ENCODE measurements at regions not wholly inside any gene's neighbourhood (a gene's known extent, or its start where the extent isn't known, plus 50 kb on each side); places are given as distances from the start of the nearest gene placed in this dataset.

DNA sequence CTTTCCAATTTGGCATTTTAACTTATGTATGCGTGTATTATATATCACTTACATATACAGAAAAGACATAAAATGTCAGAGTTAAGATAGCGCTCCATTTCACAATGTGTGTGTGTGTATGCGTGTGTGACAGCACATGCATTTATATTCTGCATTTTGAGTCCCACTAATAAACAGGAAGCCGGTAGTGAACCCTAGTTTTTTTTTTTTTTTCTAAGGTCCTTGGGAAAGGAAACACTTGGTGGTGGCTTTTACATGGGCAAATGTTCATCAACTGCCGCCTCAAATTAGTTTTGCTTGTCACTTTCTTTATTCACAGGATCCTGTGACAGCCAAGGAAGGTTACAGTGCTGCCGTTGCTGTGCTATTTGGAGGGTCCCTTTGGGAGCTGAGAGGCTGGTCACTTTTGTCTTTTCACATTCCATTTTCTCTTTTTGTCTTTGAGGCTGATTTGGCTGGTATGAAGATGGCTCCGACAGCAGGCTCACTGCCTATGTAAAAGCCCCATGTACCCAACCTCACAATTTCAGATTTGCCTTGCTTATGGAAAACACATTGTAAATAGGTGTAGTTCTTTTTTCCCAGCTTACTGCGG is 298.9 kb downstream of the CSNK1G3 start:
- Histone ChIP-seq H3K9me3 (no peaks in the 10 kb centered on the region), H3K4me3 (no peak overlapping the region), H3K36me3 (no peaks in the 10 kb centered on the region), H3K27ac (peak overlapping the region in 1 of 4 donors; percentile 42), H3K4me1 (peaks cover 50 to 59% of the 10 kb centered on the region in 2 donors), H3K27me3 (no peaks in the 10 kb centered on the region)
- in situ Hi-C loops (cut with MboI; ENCODE audit: low sequenced_read_pairs in 4 of 4) (no loop called here), intact Hi-C loops (cut with DNase I; ENCODE audit: low total_unique reads) (no loop called here)
- TF ChIP-seq, protein P1, sequence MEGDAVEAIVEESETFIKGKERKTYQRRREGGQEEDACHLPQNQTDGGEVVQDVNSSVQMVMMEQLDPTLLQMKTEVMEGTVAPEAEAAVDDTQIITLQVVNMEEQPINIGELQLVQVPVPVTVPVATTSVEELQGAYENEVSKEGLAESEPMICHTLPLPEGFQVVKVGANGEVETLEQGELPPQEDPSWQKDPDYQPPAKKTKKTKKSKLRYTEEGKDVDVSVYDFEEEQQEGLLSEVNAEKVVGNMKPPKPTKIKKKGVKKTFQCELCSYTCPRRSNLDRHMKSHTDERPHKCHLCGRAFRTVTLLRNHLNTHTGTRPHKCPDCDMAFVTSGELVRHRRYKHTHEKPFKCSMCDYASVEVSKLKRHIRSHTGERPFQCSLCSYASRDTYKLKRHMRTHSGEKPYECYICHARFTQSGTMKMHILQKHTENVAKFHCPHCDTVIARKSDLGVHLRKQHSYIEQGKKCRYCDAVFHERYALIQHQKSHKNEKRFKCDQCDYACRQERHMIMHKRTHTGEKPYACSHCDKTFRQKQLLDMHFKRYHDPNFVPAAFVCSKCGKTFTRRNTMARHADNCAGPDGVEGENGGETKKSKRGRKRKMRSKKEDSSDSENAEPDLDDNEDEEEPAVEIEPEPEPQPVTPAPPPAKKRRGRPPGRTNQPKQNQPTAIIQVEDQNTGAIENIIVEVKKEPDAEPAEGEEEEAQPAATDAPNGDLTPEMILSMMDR (IDR thresholded peaks at IDR 0.05 in 4 of 5, conservative IDR thresholded peaks at IDR 0.05 in 1 of 5) = no peak
- TF ChIP-seq POLR2A (IDR thresholded peaks at IDR 0.05) = no peak
- DNase-seq = no peak
- ATAC-seq = no peak

DNA sequence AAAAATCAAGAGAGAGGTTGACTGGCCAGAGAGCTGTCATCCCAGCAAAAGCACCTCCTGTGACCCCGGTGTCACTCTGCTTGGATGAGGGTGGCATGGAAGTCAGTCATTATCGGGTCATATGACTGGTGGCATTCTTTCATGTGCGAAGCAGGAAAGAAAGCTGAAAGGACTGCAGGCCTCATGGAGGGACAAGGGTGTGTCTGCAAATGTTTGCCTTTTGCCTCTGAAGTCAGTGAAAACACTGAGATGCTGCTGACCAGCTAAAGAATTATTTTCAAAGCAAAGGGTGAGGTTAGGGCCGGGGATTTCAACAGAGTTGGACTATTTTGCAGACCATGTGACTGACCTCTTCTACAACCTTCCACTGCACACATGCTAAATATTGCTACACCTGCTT is 298.3 kb downstream of the CSNK1G3 start:
- DNase-seq (no peak), ATAC-seq (peak in 1 of 2 donors; percentile 52)
- Histone ChIP-seq H3K9me3 (no peaks in the 10 kb centered on the region), H3K27me3 (no peaks in the 10 kb centered on the region), H3K27ac (peak overlapping the region in 2 of 4 donors; percentile 36 to 42), H3K4me1 (peaks cover 50 to 59% of the 10 kb centered on the region in 2 donors), H3K4me3 (no peak overlapping the region), H3K36me3 (no peaks in the 10 kb centered on the region)
- no peak for TF ChIP-seq POLR2A (IDR thresholded peaks at IDR 0.05)
- TF ChIP-seq, protein P1 (IDR thresholded peaks at IDR 0.05 in 4 of 5, conservative IDR thresholded peaks at IDR 0.05 in 1 of 5) = no peak
- in situ Hi-C loops (cut with MboI; ENCODE audit: low sequenced_read_pairs in 4 of 4) (no loop called here), intact Hi-C loops (cut with DNase I; ENCODE audit: low total_unique reads) (no loop called here)

DNA sequence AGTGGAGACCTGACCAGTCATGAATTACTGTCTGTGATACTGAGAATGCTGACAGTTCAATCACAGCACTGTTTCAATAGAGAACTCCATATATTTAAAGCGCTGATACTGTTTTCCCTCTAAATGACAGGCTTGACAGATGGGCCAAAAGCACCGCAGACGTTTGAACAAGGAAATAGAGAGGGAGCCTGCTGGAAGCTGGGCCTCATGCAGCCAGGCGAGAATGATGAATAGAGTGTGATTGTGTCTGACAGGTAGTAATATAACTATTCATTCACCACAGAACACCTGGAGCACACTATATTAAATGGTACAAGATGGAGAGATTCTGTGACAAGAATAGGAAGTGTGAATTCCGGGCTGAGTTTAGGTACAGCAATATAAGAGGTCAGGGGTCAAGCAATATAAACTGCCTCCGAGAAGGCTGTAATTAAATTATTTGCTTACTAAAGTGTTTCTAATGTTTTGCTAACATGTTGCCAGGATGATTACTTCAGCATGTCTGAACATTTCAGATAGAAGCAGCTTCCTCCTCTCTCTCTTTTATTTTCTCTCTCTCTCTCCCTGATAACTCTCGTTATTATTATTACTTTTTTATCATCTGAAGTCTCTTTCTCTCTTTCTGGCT is 297.7 kb downstream of the CSNK1G3 start:
- no peaks in the 10 kb centered on the region for H3K9me3 ChIP-seq
- peak overlapping the region in 2 of 4 donors; percentile 36 to 42 for H3K27ac ChIP-seq
- peaks cover 46 to 56% of the 10 kb centered on the region in 2 donors for H3K4me1 ChIP-seq
- TF ChIP-seq, protein P1 (IDR thresholded peaks at IDR 0.05 in 4 of 5, conservative IDR thresholded peaks at IDR 0.05 in 1 of 5) = no peak
- TF ChIP-seq POLR2A (IDR thresholded peaks at IDR 0.05) = no peak
- no peak for ATAC-seq
- no peak overlapping the region for H3K4me3 ChIP-seq
- no peak for DNase-seq
- no peaks in the 10 kb centered on the region for H3K36me3 ChIP-seq
- no peaks in the 10 kb centered on the region for H3K27me3 ChIP-seq
- intact Hi-C loops (cut with DNase I; ENCODE audit: low total_unique reads) (no loop called here), in situ Hi-C loops (cut with MboI; ENCODE audit: low sequenced_read_pairs in 4 of 4) (no loop called here)

DNA sequence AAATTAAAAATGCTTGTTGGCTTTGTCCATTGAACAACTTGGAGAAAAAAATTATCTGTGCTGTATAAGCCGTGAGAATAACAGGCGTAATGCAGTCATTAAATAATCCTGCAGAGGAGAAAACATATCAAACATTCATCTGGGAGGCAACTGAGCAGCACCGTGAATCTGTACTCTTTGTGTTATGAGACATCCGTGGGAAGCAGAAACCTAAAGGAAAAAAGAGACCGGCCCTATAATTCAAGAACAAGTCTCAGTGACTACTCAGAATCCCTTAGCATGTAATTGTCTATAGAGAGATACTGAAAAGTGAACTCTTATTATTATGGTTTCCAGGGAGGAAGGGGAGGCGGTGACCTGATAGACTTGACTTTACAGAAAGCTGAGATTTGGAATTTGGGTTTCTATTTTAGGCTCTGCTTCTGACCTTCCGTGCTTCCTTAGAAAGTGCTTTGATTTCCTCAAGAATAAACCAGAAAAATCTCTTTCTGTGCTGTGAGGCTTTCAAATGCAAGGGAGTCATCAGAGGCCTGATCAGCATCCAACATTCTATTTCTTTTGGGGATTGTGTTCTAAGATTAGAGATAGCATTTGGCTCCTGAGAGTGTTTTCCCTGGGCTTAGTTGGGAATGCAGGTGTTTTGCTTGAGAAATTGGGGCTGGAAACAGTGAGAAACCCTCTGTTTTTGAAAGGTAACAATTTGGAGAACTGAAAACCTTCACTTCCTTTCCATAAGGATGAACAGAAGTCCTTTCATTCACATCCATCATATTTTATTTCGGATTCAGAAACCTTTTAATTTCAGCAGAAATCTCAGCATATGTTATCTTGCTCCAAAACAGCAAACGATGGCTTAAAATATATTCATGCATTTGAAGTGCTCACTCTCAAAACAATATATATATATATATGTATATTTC is 296.7 kb downstream of the CSNK1G3 start:
- TF ChIP-seq POLR2A (IDR thresholded peaks at IDR 0.05) = no peak
- TF ChIP-seq, protein P1 (IDR thresholded peaks at IDR 0.05 in 4 of 5, conservative IDR thresholded peaks at IDR 0.05 in 1 of 5) = no peak
- ATAC-seq (no peak), DNase-seq (no peak)
- Histone ChIP-seq H3K27ac (no peak overlapping the region), H3K27me3 (no peaks in the 10 kb centered on the region), H3K4me1 (peaks cover 39 to 51% of the 10 kb centered on the region in 2 donors), H3K9me3 (no peaks in the 10 kb centered on the region), H3K4me3 (no peak overlapping the region), H3K36me3 (no peaks in the 10 kb centered on the region)
- intact Hi-C loops (cut with DNase I; ENCODE audit: low total_unique reads) (no loop called here), in situ Hi-C loops (cut with MboI; ENCODE audit: low sequenced_read_pairs in 4 of 4) (no loop called here)

Measured in gastrocnemius medialis (tissue), 4 donors.